Activated CD4-positive, alpha-beta T cell treated with anti-CD3 and anti-CD28 coated beads for 36 hours (primary cell): ENCODE measurements at regions not wholly inside any gene's neighbourhood (a gene's known extent, or its start where the extent isn't known, plus 50 kb on each side); places are given as distances from the start of the nearest gene placed in this dataset.

Experiments used
- ATAC-seq: fragments of 200-7000 bp; cut with Tn5 transposase; one replicate; pipeline ENCODE4 v1.10.0; 2021; ENCODE audit warnings: mild to moderate bottlenecking, moderate library complexity
- CTCF ChIA-PET: fragments of 350-600 bp; sonication (Branson Sonifier 250); formaldehyde crosslinking; loops from one replicate; lab custom pipeline; 2021; ENCODE audit warnings: antibody characterized with exemption; lab: Charles Lee
- POLR2A ChIA-PET: fragments of 350-600 bp; sonication (Branson Sonifier 250); formaldehyde crosslinking; loops from one replicate; lab custom pipeline; 2021; ENCODE audit warnings: antibody characterized with exemption, inconsistent platforms; lab: Charles Lee
- DNase-seq: peaks from one replicate; pipeline ENCODE4 v3.0.0-alpha.2; 2020
- H3K27ac Mint-ChIP-seq: one replicate; pipeline ENCODE4 v1.8.0; 2021; ENCODE audit warnings: mixed read lengths
- H3K27me3 Mint-ChIP-seq: one replicate; pipeline ENCODE4 v1.8.0; 2021; ENCODE audit warnings: mixed read lengths
- H3K36me3 Mint-ChIP-seq: one replicate; pipeline ENCODE4 v1.8.0; 2021; ENCODE audit warnings: low read depth, mixed read lengths
- H3K4me1 Mint-ChIP-seq: one replicate; pipeline ENCODE4 v1.8.0; 2021; ENCODE audit warnings: mixed read lengths
- H3K4me3 Mint-ChIP-seq: one replicate; pipeline ENCODE4 v1.8.0; 2021; ENCODE audit warnings: mild to moderate bottlenecking, moderate library complexity, mixed read lengths
- H3K9me3 Mint-ChIP-seq: one replicate; pipeline ENCODE4 v1.8.0; 2021; ENCODE audit warnings: low read depth, mixed read lengths
- intact Hi-C, 2 experiments: fragments of 100-400 bp; cut with DNase I in 1 of 2; cut with micrococcal nuclease in 1 of 2; formaldehyde crosslinking; loops; one replicate each; pipeline versions ENCODE4 v1.14.2 to v1.15.1; 2022 to 2024; cut with DNase I, micrococcal nuclease

DNA sequence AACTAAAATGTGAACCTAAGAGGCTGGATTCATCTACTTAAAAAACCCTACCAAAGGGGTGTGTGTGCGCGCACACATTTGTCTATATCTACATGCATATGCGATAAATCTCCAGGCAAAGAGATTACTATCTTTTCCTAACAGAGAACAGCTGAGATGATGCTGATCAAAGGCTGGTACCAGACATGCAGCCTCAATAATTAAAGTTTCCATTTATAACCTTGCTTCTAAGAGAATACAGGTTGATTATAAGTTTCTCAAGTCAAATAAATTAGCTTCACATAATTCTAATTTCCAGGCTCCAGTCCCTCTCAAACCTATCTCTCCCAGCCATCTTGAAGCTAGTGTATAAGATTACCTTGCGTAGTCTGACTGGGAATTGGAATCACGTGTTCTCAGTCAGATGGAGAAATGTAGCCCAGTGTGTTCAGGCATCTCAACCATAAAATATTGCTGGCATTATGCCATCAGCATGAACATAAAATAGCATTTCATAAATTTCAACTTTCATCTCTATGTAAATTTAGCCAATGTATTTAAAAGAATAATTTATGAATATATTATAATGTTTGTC is 1062.0 kb downstream of the XPNPEP1 start:
- H3K4me1 Mint-ChIP-seq = no peaks in the 10 kb centered on the region
- CTCF ChIA-PET = interaction anchor here (2.0 kb wide), 1 partner anchor 10 kb away, joined by 7 read pairs; no protein-coding TSS in a partner anchor
- H3K9me3 Mint-ChIP-seq = no peaks in the 10 kb centered on the region
- H3K27me3 Mint-ChIP-seq = no peaks in the 10 kb centered on the region
- no peaks in the 10 kb centered on the region for H3K36me3 Mint-ChIP-seq
- H3K27ac Mint-ChIP-seq = no peak overlapping the region
- ATAC-seq (no peak), DNase-seq (no peak)
- POLR2A ChIA-PET = no interaction called here
- intact Hi-C loops = no loop called here
- no peak overlapping the region for H3K4me3 Mint-ChIP-seq

DNA sequence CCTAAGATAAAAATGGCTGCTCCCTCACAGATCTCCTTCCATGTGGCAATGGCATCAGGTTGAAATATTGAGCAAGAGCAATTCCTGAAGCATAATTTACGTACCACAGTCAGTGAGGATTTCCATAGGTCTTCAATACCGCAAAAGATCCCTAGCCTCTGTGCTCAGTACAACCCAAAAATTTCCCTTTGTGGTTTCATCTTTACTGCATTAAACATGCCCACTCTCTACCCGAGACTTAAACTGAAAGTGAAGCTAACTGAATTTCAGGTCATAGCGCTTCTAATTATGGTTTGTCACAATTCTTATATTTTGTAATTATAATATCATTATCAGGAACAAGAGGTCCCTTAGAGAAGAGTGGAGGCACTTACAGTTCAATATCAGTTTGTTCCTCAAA is 1071.1 kb downstream of the XPNPEP1 start:
- POLR2A ChIA-PET = no interaction called here
- peaks cover 3% of the 10 kb centered on the region for H3K9me3 Mint-ChIP-seq
- no peaks in the 10 kb centered on the region for H3K27me3 Mint-ChIP-seq
- no peaks in the 10 kb centered on the region for H3K4me1 Mint-ChIP-seq
- ATAC-seq (no peak), DNase-seq (no peak)
- no peak overlapping the region for H3K27ac Mint-ChIP-seq
- CTCF ChIA-PET = no interaction called here
- no peak overlapping the region for H3K4me3 Mint-ChIP-seq
- intact Hi-C loops = no loop called here
- no peaks in the 10 kb centered on the region for H3K36me3 Mint-ChIP-seq

DNA sequence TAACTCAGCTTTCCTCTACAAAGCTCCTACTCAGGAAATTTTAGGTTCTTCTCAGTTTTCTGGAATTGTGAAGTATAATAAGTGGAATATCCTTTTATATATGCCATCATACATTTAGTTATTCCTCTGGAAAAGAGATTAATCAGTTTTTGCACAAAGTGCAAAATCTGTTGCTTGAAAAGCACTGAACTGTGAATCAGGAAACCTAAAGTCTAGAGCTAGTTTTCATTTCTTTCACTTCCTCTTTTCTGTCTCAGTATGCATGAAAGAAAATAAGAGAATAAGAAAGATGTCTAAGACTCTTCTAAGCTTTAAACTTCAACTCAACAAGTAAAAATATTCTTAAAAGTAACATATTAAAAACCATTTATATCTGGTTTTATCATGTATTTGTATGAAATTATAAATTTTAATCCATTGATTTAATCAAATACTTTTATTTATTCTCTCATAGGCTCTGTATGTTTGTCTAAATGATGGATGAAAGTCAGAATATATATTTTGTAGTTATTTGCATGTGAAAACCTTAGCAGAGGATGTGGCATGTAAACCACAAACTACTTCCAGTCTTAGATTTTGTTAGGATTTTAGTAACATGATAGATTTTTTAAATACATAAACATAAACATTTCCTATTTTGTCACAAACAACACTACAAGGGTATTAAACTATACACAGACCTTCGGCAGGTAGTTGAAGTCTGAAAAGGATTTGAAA is 1073.0 kb downstream of the XPNPEP1 start:
- DNase-seq (no peak), ATAC-seq (no peak)
- no peak overlapping the region for H3K27ac Mint-ChIP-seq
- intact Hi-C loops = no loop called here
- no peak overlapping the region for H3K4me3 Mint-ChIP-seq
- no peaks in the 10 kb centered on the region for H3K36me3 Mint-ChIP-seq
- ChIA-PET POLR2A (no interaction called here), CTCF (no interaction called here)
- no peaks in the 10 kb centered on the region for H3K27me3 Mint-ChIP-seq
- H3K4me1 Mint-ChIP-seq = no peaks in the 10 kb centered on the region
- peaks cover 5% of the 10 kb centered on the region for H3K9me3 Mint-ChIP-seq

DNA sequence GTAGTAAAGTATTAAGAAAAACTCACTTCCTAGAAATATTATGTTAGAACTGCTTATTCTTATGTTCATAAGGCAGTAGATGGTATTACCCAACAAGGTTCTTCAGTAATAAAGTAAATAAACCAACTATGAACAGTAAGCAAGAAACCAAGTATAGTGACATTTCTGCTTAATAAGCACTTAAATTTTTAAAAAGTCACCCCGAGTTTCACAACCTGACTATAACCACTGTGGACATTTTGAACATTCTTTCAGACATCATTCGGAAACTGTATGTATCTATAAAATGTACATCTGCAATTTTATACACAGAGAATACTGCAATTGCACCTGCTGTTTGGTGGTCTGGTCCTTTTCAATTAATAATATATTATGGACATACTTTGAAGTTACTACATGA is 1073.6 kb downstream of the XPNPEP1 start:
- DNase-seq (no peak), ATAC-seq (no peak)
- ChIA-PET CTCF (no interaction called here), POLR2A (no interaction called here)
- peaks cover 5% of the 10 kb centered on the region for H3K9me3 Mint-ChIP-seq
- no peak overlapping the region for H3K27ac Mint-ChIP-seq
- no peaks in the 10 kb centered on the region for H3K27me3 Mint-ChIP-seq
- intact Hi-C loops = no loop called here
- H3K36me3 Mint-ChIP-seq = no peaks in the 10 kb centered on the region
- no peak overlapping the region for H3K4me3 Mint-ChIP-seq
- no peaks in the 10 kb centered on the region for H3K4me1 Mint-ChIP-seq

DNA sequence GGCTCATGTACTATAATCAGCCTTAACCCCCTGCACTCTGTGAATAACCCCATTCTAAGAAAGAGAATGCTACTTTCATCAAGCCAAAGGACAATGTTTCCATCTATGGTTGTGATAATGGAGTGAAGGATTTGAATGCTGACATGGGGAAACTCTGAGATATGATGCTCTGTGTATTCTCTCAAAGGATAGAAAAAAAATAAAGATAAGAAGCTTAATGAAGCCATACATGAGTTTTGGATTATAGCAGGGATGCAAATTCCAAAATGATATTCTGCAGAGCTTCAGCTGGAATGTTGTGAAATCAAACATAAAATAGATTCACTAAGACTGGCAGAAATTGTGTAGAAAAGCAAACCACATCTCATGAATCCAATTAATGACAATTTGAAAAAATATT is 1074.1 kb downstream of the XPNPEP1 start:
- Mint-ChIP-seq H3K27me3 (no peaks in the 10 kb centered on the region), H3K4me1 (no peaks in the 10 kb centered on the region), H3K36me3 (no peaks in the 10 kb centered on the region), H3K27ac (no peak overlapping the region), H3K4me3 (no peak overlapping the region), H3K9me3 (peaks cover 4% of the 10 kb centered on the region)
- ATAC-seq (no peak), DNase-seq (no peak)
- ChIA-PET CTCF (no interaction called here), POLR2A (no interaction called here)
- intact Hi-C loops = no loop called here

DNA sequence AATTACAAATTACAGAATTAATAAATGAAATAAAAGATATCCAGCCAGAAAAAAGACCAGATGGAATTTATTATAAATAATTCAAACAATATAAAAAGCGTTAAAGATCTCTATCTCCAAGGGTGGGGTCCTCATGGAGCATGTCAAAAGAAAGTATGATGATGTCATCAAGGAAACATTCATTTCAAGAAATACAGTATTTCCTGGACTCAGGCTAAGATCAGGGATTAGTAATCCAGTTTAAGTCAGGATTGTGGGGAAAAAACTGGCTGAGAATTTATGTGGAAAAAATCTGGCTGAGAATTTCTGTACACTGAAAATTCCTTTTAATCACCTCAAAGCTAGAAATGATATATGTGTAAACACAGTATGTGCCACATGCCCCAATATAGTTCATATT is 1075.3 kb downstream of the XPNPEP1 start:
- POLR2A ChIA-PET = no interaction called here
- CTCF ChIA-PET = no interaction called here
- peaks cover 2% of the 10 kb centered on the region for H3K9me3 Mint-ChIP-seq
- H3K4me1 Mint-ChIP-seq = no peaks in the 10 kb centered on the region
- no peak for ATAC-seq
- no peak for DNase-seq
- H3K4me3 Mint-ChIP-seq = no peak overlapping the region
- no peaks in the 10 kb centered on the region for H3K27me3 Mint-ChIP-seq
- intact Hi-C loops = no loop called here
- no peaks in the 10 kb centered on the region for H3K36me3 Mint-ChIP-seq
- H3K27ac Mint-ChIP-seq = no peak overlapping the region

DNA sequence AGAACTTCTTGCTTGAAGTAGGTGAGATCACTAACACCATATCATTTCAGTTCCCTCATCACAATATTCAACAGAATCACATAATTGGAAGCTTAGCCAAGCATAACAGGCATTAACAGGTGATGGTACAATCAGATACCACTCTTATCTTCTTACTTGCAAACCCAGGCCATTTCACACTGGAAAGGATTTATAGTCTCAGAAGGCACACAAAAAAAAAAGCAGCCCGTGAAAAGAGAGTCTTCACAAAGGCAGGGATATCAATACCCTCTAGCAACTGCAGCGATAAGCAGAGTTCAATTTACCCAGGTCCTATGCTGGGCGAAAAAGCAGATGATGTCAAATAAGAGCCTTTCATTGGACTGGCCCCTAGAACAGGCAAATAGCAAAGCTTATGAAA is 1082.4 kb downstream of the XPNPEP1 start:
- no peak overlapping the region for H3K4me3 Mint-ChIP-seq
- no peak for DNase-seq
- ATAC-seq = no peak
- H3K36me3 Mint-ChIP-seq = no peaks in the 10 kb centered on the region
- H3K27me3 Mint-ChIP-seq = no peaks in the 10 kb centered on the region
- no peaks in the 10 kb centered on the region for H3K4me1 Mint-ChIP-seq
- CTCF ChIA-PET = no interaction called here
- intact Hi-C loops = no loop called here
- no peak overlapping the region for H3K27ac Mint-ChIP-seq
- POLR2A ChIA-PET = no interaction called here
- peaks cover 6% of the 10 kb centered on the region for H3K9me3 Mint-ChIP-seq

DNA sequence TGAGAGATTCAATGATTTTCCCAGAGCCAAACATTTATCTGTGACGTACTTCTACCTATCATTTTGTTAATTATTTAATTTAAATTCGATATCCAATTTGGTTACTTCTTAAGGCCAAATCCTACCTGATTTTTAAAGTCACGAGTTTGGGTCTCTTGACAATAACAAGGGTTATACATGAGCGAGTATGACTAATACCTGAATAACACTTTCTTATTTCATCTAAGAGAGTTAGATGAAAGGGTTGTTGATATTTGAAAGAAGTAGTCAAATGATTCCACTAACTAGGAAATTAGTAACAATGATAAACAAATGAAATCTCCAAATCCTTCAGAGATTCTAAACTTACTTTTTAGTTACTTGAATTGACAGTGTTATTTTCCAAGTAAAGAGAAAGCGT is 1086.9 kb downstream of the XPNPEP1 start:
- ATAC-seq = no peak
- CTCF ChIA-PET = no interaction called here
- Mint-ChIP-seq H3K36me3 (no peaks in the 10 kb centered on the region), H3K9me3 (peaks cover 8% of the 10 kb centered on the region), H3K27ac (no peak overlapping the region), H3K4me3 (no peak overlapping the region), H3K27me3 (no peaks in the 10 kb centered on the region), H3K4me1 (no peaks in the 10 kb centered on the region)
- POLR2A ChIA-PET = no interaction called here
- intact Hi-C loops = no loop called here
- no peak for DNase-seq

DNA sequence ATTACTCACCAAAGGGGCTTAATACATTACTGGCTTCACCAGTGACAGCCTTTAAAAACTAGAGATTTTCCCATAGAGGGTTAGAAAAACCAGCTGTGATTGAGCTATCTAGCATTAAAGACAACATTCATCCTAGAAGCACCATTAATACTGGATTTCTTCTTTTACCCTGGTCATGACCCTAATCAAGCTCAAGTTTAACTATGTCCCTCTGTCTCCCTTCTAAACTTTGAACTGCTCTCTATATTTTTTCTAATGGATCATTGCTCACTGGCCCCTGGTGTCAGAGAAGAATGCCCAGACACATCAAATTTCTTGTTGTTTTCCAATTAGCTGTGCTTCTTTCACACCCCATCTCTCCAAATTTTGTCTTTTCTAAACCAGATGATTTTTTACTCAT is 1101.3 kb downstream of the XPNPEP1 start:
- Mint-ChIP-seq H3K4me1 (no peaks in the 10 kb centered on the region), H3K27me3 (no peaks in the 10 kb centered on the region), H3K9me3 (peaks cover 2% of the 10 kb centered on the region), H3K36me3 (no peaks in the 10 kb centered on the region), H3K4me3 (no peak overlapping the region), H3K27ac (no peak overlapping the region)
- ATAC-seq (no peak), DNase-seq (no peak)
- intact Hi-C loops = no loop called here
- POLR2A ChIA-PET = no interaction called here
- CTCF ChIA-PET = no interaction called here

DNA sequence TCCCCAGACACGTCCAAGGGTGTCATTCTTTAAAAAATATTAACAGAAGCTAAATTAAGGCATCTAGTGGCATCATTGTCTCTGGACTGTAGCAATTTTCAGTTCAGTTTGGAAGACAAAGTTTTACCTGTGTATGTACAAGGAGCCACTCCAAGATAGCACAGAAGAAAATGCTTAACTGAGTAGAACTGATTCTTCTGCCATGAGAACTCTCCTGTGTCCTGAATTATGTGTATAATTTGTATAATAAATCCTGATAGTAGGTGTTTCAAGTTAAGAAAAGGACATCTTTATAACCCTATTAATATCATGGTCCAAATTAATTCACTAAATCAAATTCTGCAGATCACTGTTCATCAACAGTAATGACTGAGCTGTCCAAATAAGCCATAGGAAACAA is 1104.0 kb downstream of the XPNPEP1 start:
- H3K4me3 Mint-ChIP-seq = no peak overlapping the region
- POLR2A ChIA-PET = no interaction called here

DNA sequence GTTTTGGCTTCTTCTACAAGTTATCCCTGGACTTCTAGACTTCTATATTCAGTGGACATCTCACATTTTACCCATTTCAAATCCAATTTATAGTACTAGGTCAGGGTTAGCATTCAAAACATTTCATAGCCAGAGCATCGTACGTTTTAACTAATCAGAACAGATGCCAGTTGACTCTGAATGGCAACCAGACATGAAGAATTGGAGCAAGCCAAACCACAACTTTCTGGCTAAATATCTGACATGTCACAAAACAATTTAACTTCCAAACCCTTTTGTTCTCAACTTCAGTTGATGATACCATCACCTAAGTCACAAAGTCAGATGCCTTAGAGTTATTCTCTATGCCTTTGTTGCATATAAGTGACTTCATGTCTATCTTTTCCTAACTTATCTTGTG is 1105.7 kb downstream of the XPNPEP1 start:
- CTCF ChIA-PET = no interaction called here

More for the DNA sequence above, 1104.0 kb downstream of the XPNPEP1 start:
- H3K36me3 Mint-ChIP-seq = no peaks in the 10 kb centered on the region
- CTCF ChIA-PET = interaction anchor here (0.7 kb wide), 1 partner anchor 157 kb away, joined by 3 read pairs; no protein-coding TSS in a partner anchor
- no peaks in the 10 kb centered on the region for H3K4me1 Mint-ChIP-seq
- no peaks in the 10 kb centered on the region for H3K27me3 Mint-ChIP-seq
- H3K9me3 Mint-ChIP-seq = peaks cover 5% of the 10 kb centered on the region
- ATAC-seq (no peak), DNase-seq (no peak)
- H3K27ac Mint-ChIP-seq = no peak overlapping the region
- intact Hi-C loops = no loop called here

DNA sequence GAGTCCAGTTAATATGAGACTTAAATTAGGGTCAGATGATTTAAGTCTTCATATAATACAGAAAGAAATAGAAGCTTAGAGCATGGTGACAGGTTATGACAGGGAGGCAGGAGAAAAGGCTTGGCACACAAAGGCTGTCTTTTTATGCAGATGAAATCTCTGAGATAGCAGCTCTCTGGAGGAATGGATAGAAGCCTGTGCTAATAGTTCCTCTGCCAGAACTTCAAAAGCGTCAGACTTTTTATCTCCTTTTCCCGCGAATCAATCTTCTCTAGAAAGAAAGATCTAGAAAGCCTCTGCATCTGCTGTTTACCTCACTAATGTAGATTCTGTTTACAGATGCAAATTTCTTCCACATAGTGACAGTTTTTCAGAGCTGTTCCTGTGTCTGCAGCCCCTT is 1106.2 kb downstream of the XPNPEP1 start:
- no peak for ATAC-seq
- no peaks in the 10 kb centered on the region for H3K36me3 Mint-ChIP-seq
- H3K9me3 Mint-ChIP-seq = peaks cover 7% of the 10 kb centered on the region
- H3K27me3 Mint-ChIP-seq = no peaks in the 10 kb centered on the region
- no peak for DNase-seq
- CTCF ChIA-PET = no interaction called here
- no peak overlapping the region for H3K4me3 Mint-ChIP-seq
- no peak overlapping the region for H3K27ac Mint-ChIP-seq
- H3K4me1 Mint-ChIP-seq = no peaks in the 10 kb centered on the region
- intact Hi-C loops = no loop called here
- POLR2A ChIA-PET = no interaction called here

More for the DNA sequence above, 1105.7 kb downstream of the XPNPEP1 start:
- Mint-ChIP-seq H3K4me3 (no peak overlapping the region), H3K36me3 (no peaks in the 10 kb centered on the region), H3K27me3 (no peaks in the 10 kb centered on the region), H3K27ac (no peak overlapping the region), H3K4me1 (no peaks in the 10 kb centered on the region), H3K9me3 (peaks cover 5% of the 10 kb centered on the region)
- DNase-seq (no peak), ATAC-seq (no peak)
- POLR2A ChIA-PET = no interaction called here
- intact Hi-C loops = no loop called here
